KMS-11 (cell line): ENCODE measurements at regions not wholly inside any gene's neighbourhood (a gene's known extent, or its start where the extent isn't known, plus 50 kb on each side); places are given as distances from the start of the nearest gene placed in this dataset.
"Not testable (repeated sequence)": the region's sequence is repeated elsewhere in the genome, so short reads cannot be mapped to it uniquely, and the experiment has no call there.

Experiments used
- H2AFZ ChIP-seq: fragments of 200-600 bp; sonication (generic); 2 replicates; pipeline ENCODE4 v1.6.1; 2016; ENCODE audit warnings: antibody characterized with exemption, mixed run types, low read depth
- H3K27ac ChIP-seq: fragments of 200-600 bp; sonication (generic); 2 replicates; pipeline ENCODE4 v1.6.1; 2016; ENCODE audit warnings: mild to moderate bottlenecking, mixed run types
- H3K27me3 ChIP-seq: fragments of 200-600 bp; sonication (generic); 2 replicates; pipeline ENCODE4 v1.6.1; 2017; ENCODE audit warnings: mild to moderate bottlenecking, low read depth, mixed run types, moderate library complexity; ENCODE audit not compliant: insufficient read depth
- H3K36me3 ChIP-seq: fragments of 200-600 bp; sonication (generic); 2 replicates; pipeline ENCODE4 v1.6.1; 2017; ENCODE audit warnings: mild to moderate bottlenecking, mixed run types; ENCODE audit not compliant: insufficient read depth
- H3K4me1 ChIP-seq: fragments of 200-600 bp; sonication (generic); 2 replicates; pipeline ENCODE4 v1.6.1; 2016; ENCODE audit warnings: mild to moderate bottlenecking, low read depth, mixed run types; ENCODE audit not compliant: poor library complexity, severe bottlenecking
- H3K4me2 ChIP-seq: fragments of 200-600 bp; sonication (generic); 2 replicates; pipeline ENCODE4 v1.7.0; 2016; ENCODE audit warnings: mild to moderate bottlenecking, mixed run types
- H3K4me3 ChIP-seq: fragments of 200-600 bp; sonication (generic); IDR thresholded peaks from 2 replicates; pipeline ENCODE4 v1.6.1; 2017; ENCODE audit warnings: low read depth, low read length, mixed read lengths; ENCODE audit not compliant: insufficient read depth
- H3K79me2 ChIP-seq: fragments of 200-600 bp; sonication (generic); 2 replicates; pipeline ENCODE4 v1.6.1; 2016; ENCODE audit warnings: low read depth, mixed run types; ENCODE audit not compliant: insufficient read depth
- H3K9ac ChIP-seq: fragments of 200-600 bp; sonication (generic); 2 replicates; pipeline ENCODE4 v1.6.1; 2016; ENCODE audit warnings: mild to moderate bottlenecking, mixed run types
- H4K20me1 ChIP-seq: fragments of 200-600 bp; sonication (generic); 2 replicates; pipeline ENCODE4 v1.6.1; 2016; ENCODE audit warnings: mild to moderate bottlenecking, mixed run types; ENCODE audit not compliant: insufficient read depth
- TF ChIP-seq, protein P1 (sequence below): fragments of 200-600 bp; sonication (generic); conservative IDR thresholded peaks from 2 replicates; pipeline ENCODE4 v1.6.1; 2017; ENCODE audit warnings: low read depth, mild to moderate bottlenecking, antibody characterized with exemption, low read length, moderate library complexity, mixed read lengths

DNA sequence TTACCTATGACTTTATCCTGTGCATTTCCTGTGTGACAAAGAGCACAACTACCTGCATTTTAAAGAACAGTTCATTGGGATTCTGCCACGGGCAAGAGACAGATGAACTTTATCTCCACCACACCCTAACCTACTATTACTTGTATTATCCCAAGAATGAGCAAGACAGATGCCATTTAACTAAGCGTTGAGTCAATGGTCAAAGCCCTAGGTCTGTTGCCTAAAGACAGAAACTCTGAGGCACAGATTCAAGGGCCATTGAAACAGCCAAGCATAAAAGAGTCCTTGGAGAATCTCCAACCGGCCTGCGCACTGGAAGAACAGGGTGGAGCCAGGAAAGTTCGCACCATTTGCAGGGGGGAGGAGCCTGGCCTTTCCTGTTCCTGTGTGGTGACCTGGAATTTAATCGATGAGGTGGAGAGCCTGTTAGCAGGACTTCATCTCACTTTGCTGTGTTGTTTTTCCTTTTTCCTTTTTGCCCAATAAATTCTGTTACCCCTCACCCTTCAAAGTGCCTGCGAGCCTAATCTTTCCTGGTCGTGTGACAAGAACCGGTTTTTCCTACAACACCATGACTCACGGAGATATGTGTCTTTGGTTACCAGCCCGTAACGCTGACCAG is 146.4 kb upstream of the DIAPH2 start:
- H3K36me3 ChIP-seq: no peaks in the 10 kb centered on the region
- H3K4me3 ChIP-seq: no peak overlapping the region
- no peak overlapping the region for H3K4me2 ChIP-seq
- TF ChIP-seq, protein P1, sequence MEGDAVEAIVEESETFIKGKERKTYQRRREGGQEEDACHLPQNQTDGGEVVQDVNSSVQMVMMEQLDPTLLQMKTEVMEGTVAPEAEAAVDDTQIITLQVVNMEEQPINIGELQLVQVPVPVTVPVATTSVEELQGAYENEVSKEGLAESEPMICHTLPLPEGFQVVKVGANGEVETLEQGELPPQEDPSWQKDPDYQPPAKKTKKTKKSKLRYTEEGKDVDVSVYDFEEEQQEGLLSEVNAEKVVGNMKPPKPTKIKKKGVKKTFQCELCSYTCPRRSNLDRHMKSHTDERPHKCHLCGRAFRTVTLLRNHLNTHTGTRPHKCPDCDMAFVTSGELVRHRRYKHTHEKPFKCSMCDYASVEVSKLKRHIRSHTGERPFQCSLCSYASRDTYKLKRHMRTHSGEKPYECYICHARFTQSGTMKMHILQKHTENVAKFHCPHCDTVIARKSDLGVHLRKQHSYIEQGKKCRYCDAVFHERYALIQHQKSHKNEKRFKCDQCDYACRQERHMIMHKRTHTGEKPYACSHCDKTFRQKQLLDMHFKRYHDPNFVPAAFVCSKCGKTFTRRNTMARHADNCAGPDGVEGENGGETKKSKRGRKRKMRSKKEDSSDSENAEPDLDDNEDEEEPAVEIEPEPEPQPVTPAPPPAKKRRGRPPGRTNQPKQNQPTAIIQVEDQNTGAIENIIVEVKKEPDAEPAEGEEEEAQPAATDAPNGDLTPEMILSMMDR: no peak
- no peaks in the 10 kb centered on the region for H3K27me3 ChIP-seq
- no peak overlapping the region for H3K9ac ChIP-seq
- H2AFZ ChIP-seq: no peak overlapping the region
- H3K4me1 ChIP-seq: no peaks in the 10 kb centered on the region
- no peak overlapping the region for H3K27ac ChIP-seq
- H3K79me2 ChIP-seq: no peaks in the 10 kb centered on the region
- no peaks in the 10 kb centered on the region for H4K20me1 ChIP-seq

GRCh38 chrX:96540111-96540631 is 144.5 kb upstream of the DIAPH2 start:
- H3K4me1 ChIP-seq: no peaks in the 10 kb centered on the region
- H4K20me1 ChIP-seq: no peaks in the 10 kb centered on the region
- no peaks in the 10 kb centered on the region for H3K27me3 ChIP-seq
- no peak overlapping the region for H3K4me3 ChIP-seq
- no peak overlapping the region for H3K9ac ChIP-seq
- no peak overlapping the region for H2AFZ ChIP-seq
- H3K27ac ChIP-seq: no peak overlapping the region
- no peaks in the 10 kb centered on the region for H3K79me2 ChIP-seq
- H3K4me2 ChIP-seq: no peak overlapping the region
- TF ChIP-seq, protein P1: no peak
- H3K36me3 ChIP-seq: no peaks in the 10 kb centered on the region

DNA sequence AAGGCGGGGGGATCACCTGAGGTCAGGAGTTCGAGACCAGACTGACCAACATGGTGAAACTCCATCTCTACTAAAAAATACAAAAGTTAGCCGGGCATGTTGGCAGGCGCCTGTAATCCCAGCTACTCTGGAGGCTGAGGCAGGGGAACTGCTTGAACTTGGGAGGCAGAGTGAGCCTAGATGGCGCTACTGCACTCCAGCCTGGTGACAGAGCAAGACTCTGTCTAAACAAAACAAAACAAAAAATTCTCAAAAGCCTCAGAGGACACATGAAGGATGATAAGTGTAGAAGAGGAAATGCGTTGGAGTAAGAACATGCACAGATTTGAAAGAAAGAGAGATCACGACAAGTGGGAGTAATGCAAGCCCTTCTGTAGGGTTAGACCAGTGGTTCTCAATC is 138.4 kb upstream of the DIAPH2 start:
- not testable (repeated sequence) for H3K27ac ChIP-seq, H2AFZ ChIP-seq, H4K20me1 ChIP-seq, H3K79me2 ChIP-seq, H3K4me3 ChIP-seq, H3K4me1 ChIP-seq, H3K27me3 ChIP-seq, H3K9ac ChIP-seq, H3K4me2 ChIP-seq, H3K36me3 ChIP-seq

DNA sequence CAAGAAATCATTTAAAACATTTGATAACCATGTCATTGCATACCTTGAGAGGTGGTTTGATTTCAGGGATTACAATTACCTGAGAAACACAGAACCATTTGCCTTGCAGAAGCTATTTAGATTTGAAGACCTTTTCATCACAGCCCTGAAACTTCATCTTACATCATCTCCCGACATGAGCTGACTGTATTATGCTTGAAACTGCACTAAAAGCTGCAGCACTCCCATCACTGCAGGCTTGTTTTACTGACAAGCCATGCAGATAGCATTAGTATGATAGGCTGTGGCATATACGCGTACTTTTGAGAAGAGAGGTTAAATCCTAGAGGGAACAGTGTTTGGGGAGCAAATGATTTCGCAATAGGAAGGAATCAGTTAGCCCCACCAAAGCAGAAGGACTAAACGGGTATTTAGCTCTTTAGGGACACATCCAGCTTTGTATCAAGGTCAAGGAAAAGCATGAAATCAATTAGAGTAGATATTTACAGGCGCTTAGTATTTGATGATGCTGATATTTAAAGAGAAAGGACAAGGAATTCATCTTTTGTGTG is 133.2 kb upstream of the DIAPH2 start:
- Histone ChIP-seq H3K4me2 (no peak overlapping the region), H3K27me3 (no peaks in the 10 kb centered on the region), H4K20me1 (no peaks in the 10 kb centered on the region), H3K36me3 (no peaks in the 10 kb centered on the region), H2AFZ (no peak overlapping the region), H3K4me1 (no peaks in the 10 kb centered on the region), H3K79me2 (no peaks in the 10 kb centered on the region), H3K9ac (no peak overlapping the region), H3K4me3 (no peak overlapping the region), H3K27ac (no peak overlapping the region)
- TF ChIP-seq, protein P1: no peak

DNA sequence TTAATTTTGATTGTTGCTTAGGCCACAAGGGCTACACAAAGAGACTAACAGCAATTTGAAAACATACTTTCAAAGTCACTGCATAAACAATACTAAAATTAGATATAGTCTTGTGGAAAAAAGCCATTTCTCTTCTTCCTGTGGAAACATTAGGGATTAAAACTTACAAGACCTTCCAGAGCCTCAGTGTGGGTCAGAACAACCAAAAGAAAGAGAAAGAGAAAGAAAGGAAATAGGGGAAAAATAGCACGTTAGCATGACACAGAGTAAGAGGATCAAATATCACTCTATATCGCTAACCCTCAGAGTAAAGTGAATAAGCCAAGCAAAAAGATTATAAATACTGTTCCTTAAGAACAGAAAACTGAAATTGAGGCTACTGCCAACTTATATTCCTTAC is 127.8 kb upstream of the DIAPH2 start:
- TF ChIP-seq, protein P1: no peak
- H3K4me1 ChIP-seq: no peaks in the 10 kb centered on the region
- H2AFZ ChIP-seq: no peak overlapping the region
- H4K20me1 ChIP-seq: no peaks in the 10 kb centered on the region
- no peak overlapping the region for H3K4me2 ChIP-seq
- no peak overlapping the region for H3K27ac ChIP-seq
- no peak overlapping the region for H3K9ac ChIP-seq
- H3K27me3 ChIP-seq: no peaks in the 10 kb centered on the region
- H3K36me3 ChIP-seq: no peaks in the 10 kb centered on the region
- H3K79me2 ChIP-seq: no peaks in the 10 kb centered on the region
- H3K4me3 ChIP-seq: no peak overlapping the region

DNA sequence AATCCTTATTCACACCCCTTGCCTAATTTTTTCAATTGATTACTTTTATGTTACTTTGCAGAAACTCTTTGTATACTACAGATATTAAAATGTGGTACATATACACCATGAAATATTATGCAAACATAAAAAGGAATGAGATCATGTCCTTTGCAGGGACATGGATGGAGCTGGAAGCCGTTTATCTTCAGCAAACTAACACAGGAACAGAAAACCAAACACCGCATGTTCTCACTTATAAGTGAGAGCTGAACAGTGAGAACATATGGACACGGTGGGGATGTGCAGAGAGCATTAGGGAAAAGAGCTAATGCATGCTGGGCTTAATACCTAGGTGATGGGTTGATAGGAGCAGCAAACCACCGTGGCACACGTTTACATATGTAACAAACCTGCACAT is 123.5 kb upstream of the DIAPH2 start:
- not testable (repeated sequence) for H2AFZ ChIP-seq, H3K36me3 ChIP-seq, H3K4me1 ChIP-seq, H3K9ac ChIP-seq, H3K4me3 ChIP-seq, H3K27ac ChIP-seq, H3K79me2 ChIP-seq, H3K27me3 ChIP-seq, H4K20me1 ChIP-seq, H3K4me2 ChIP-seq
